ENCODE measurements at regions not wholly inside any gene's neighbourhood (a gene's known extent, or its start where the extent isn't known, plus 50 kb on each side); places are given as distances from the start of the nearest gene placed in this dataset.

- no peak for TF ChIP-seq CTCF (IDR thresholded peaks at IDR 0.05)
- TF ChIP-seq POLR2AphosphoS5 (IDR thresholded peaks at IDR 0.05): no peak
Observed at GRCh38 chr6:74967821-74968220, 238.0 kb downstream of the COL12A1 start.

Measured in transverse colon (tissue), 4 donors.